ENCODE measurements at regions not wholly inside any gene's neighbourhood (a gene's known extent, or its start where the extent isn't known, plus 50 kb on each side); places are given as distances from the start of the nearest gene placed in this dataset.

DNA sequence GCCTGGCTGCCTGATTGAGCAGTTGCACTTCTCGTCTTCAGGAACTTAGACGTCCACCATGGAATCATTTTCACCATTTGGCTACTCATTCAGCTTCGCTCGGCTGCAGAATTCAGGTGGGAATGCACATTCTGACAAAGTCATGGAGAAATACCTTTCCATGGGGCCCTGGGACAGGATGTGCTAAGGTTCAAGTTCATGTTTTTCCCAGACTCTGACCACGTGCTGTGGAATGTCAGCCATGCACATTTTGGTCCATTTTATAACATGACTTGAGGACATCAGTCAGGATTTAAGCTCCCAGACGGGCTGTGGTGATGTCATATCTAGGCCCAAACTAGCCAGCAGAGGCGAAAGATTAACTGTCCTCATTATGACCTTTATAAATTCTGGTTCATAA, 205.3 kb downstream of the TBXT start:
- WGBS, 2 experiments = 90 to 93% methylated on average over 7 of the region's 7 CpGs
- Histone ChIP-seq H3K4me1 (ENCODE audit: control insufficient read depth, insufficient read depth, low read length) (no peaks in the 10 kb centered on the region), H3K27ac (ENCODE audit: insufficient read depth, low read depth, low read length, poor library complexity, severe bottlenecking) (no peak overlapping the region), H3K4me3 (ENCODE audit: insufficient read depth, low read depth, low read length) (no peak overlapping the region), H3K27me3 (ENCODE audit: control insufficient read depth, insufficient read depth, low read length, poor library complexity, severe bottlenecking) (no peaks in the 10 kb centered on the region), H3K9me3 (ENCODE audit: control insufficient read depth, low read length) (no peaks in the 10 kb centered on the region), H3K36me3 (ENCODE audit: control insufficient read depth, insufficient read depth, low read length) (no peaks in the 10 kb centered on the region)

DNA sequence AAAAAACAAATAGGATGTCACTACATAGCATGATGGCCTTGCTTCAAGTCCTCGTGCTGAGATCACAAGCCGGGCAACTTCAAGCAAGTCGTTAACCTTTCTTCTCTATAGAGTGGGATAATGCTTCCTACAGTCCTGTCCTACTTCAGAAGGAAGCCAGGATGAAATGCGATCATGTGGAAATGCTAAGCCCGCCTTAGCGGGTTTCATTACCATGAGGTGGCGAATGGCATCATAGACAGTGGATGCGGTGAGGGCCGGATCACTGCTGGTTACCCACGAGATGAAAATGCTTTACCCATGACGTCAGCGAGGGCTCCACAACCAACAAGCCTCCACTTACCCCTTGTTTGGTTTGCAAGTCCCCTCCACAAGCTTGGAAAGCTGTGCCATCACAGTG, 206.4 kb downstream of the TBXT start:
- Histone ChIP-seq H3K27me3 (ENCODE audit: control insufficient read depth, insufficient read depth, low read length, poor library complexity, severe bottlenecking) (no peaks in the 10 kb centered on the region), H3K4me1 (ENCODE audit: control insufficient read depth, insufficient read depth, low read length) (no peaks in the 10 kb centered on the region), H3K27ac (ENCODE audit: insufficient read depth, low read depth, low read length, poor library complexity, severe bottlenecking) (no peak overlapping the region), H3K4me3 (ENCODE audit: insufficient read depth, low read depth, low read length) (no peak overlapping the region), H3K9me3 (ENCODE audit: control insufficient read depth, low read length) (no peaks in the 10 kb centered on the region), H3K36me3 (ENCODE audit: control insufficient read depth, insufficient read depth, low read length) (no peaks in the 10 kb centered on the region)
- 87% methylated on average over 12 of the region's 12 CpGs for WGBS, 2 experiments

DNA sequence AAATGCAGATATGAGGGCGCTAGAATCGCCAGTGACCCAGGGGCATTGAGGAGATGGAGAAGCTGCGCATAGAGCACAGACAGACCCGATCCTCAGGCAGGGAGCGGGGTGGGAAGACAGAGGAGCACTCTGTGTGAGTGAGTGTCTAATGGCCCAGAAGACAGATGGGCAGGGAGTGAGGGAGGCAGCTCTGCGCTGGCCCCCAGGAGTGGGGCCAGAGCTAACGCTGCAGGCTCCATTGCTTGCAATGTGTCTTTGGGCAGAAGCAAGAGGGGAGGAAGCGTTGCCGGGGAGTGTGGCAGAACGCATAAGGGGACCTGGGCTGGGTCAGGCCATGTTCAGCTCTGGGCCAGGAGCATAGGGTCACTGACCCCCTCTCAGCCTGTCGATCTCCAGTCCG, 207.0 kb downstream of the TBXT start:
- Histone ChIP-seq H3K9me3 (ENCODE audit: control insufficient read depth, low read length) (no peaks in the 10 kb centered on the region), H3K27ac (ENCODE audit: insufficient read depth, low read depth, low read length, poor library complexity, severe bottlenecking) (no peak overlapping the region), H3K27me3 (ENCODE audit: control insufficient read depth, insufficient read depth, low read length, poor library complexity, severe bottlenecking) (no peaks in the 10 kb centered on the region), H3K36me3 (ENCODE audit: control insufficient read depth, insufficient read depth, low read length) (no peaks in the 10 kb centered on the region), H3K4me3 (ENCODE audit: insufficient read depth, low read depth, low read length) (no peak overlapping the region), H3K4me1 (ENCODE audit: control insufficient read depth, insufficient read depth, low read length) (no peaks in the 10 kb centered on the region)
- 92 to 94% methylated on average over 12 of the region's 12 CpGs for WGBS, 2 experiments

DNA sequence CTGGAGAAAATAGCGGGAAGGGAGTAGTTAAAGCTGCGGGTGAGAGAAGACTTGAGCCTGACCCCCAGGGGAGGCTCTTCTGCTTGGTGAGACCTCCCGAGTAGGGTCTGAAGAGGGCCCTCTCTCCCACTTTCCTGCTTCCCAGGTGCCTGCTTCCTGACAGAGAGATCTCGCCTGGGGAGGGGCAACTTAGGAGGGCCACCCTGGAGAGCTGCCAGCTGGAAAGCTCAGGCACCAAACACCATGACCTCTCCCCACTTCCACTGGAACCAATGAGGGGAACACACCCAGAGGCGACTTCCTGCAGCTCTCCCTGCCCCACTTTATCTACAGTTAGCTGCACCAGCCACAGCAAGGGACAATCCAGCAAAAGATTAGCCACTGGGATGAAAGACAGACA, 208.0 kb downstream of the TBXT start:
- Histone ChIP-seq H3K4me3 (ENCODE audit: insufficient read depth, low read depth, low read length) (no peak overlapping the region), H3K27me3 (ENCODE audit: control insufficient read depth, insufficient read depth, low read length, poor library complexity, severe bottlenecking) (no peaks in the 10 kb centered on the region), H3K27ac (ENCODE audit: insufficient read depth, low read depth, low read length, poor library complexity, severe bottlenecking) (no peak overlapping the region), H3K9me3 (ENCODE audit: control insufficient read depth, low read length) (no peaks in the 10 kb centered on the region), H3K4me1 (ENCODE audit: control insufficient read depth, insufficient read depth, low read length) (no peaks in the 10 kb centered on the region), H3K36me3 (ENCODE audit: control insufficient read depth, insufficient read depth, low read length) (no peaks in the 10 kb centered on the region)
- WGBS, 2 experiments = 87 to 91% methylated on average over 5 of the region's 5 CpGs

DNA sequence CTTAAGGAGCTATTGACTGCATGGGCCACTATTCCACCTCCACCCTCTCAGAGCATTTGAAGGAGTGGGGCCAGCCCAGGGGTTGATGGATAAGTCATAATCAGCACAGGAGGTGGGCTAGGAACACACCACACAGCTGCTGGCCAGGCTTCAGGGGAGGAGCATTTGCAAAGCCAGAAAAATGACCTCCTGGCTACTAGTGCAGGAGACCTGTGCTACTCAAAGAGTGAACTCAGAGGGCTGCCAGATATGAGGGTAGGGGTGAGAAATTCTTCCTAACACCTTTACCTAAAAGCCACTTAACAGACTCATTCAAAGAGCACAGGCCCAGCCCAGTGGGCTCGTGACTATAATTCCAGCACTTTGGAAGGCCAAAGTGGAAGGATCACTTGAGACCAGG, 210.8 kb downstream of the TBXT start:
- Histone ChIP-seq H3K27ac (ENCODE audit: insufficient read depth, low read depth, low read length, poor library complexity, severe bottlenecking) (no peak overlapping the region), H3K27me3 (ENCODE audit: control insufficient read depth, insufficient read depth, low read length, poor library complexity, severe bottlenecking) (no peaks in the 10 kb centered on the region), H3K4me3 (ENCODE audit: insufficient read depth, low read depth, low read length) (no peak overlapping the region), H3K4me1 (ENCODE audit: control insufficient read depth, insufficient read depth, low read length) (no peaks in the 10 kb centered on the region), H3K9me3 (ENCODE audit: control insufficient read depth, low read length) (no peaks in the 10 kb centered on the region), H3K36me3 (ENCODE audit: control insufficient read depth, insufficient read depth, low read length) (no peaks in the 10 kb centered on the region)
- WGBS, 2 experiments = 85 to 91% methylated on average over 1 of the region's 1 CpG

DNA sequence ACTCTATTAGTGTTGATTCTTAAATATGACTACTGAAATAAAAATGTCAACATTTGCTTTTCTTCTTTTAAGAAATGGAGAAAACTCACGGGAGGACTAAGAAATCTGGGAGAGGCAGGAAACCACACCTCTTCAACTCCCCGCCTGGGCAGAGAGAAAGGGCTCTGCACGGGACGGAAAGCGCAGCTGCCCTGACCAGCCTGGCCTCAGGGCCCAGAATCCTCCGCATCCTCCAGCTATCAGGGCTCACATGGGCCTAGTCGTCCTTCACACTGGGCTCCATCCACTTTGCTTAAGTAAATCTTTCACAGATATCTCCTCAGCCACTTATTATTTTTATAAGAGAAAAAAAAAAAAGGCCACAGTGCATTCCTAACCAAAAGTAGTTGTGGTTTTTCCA, 215.1 kb downstream of the TBXT start:
- no peak overlapping the region for H3K4me3 ChIP-seq (ENCODE audit: insufficient read depth, low read depth, low read length)
- H3K4me1 ChIP-seq (ENCODE audit: control insufficient read depth, insufficient read depth, low read length) = no peaks in the 10 kb centered on the region
- H3K27me3 ChIP-seq (ENCODE audit: control insufficient read depth, insufficient read depth, low read length, poor library complexity, severe bottlenecking) = no peaks in the 10 kb centered on the region
- WGBS, 2 experiments = 68 to 82% methylated on average over 7 of the region's 7 CpGs
- H3K9me3 ChIP-seq (ENCODE audit: control insufficient read depth, low read length) = no peaks in the 10 kb centered on the region
- no peaks in the 10 kb centered on the region for H3K36me3 ChIP-seq (ENCODE audit: control insufficient read depth, insufficient read depth, low read length)
- H3K27ac ChIP-seq (ENCODE audit: insufficient read depth, low read depth, low read length, poor library complexity, severe bottlenecking) = no peak overlapping the region

DNA sequence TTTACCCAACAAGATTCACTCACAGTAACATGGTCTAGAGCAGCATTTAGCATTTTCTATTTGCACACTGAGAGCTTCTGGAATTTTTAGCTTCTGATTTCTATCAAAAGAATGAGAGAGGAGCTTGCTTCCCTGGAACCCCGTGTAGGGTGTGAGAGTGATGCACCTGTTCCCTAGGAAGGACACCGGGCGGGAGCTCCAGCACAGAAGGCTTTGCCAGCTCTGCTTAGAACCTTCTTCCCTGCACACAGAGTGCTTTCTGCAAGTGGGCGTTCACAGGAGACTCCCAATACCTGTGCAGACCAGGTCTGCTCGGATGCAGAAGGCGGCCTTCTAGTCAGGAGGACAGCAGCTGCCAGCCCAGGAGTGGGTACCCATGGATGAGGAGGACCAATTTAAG, 217.3 kb downstream of the TBXT start:
- Histone ChIP-seq H3K27me3 (ENCODE audit: control insufficient read depth, insufficient read depth, low read length, poor library complexity, severe bottlenecking) (no peaks in the 10 kb centered on the region), H3K36me3 (ENCODE audit: control insufficient read depth, insufficient read depth, low read length) (no peaks in the 10 kb centered on the region), H3K9me3 (ENCODE audit: control insufficient read depth, low read length) (no peaks in the 10 kb centered on the region), H3K27ac (ENCODE audit: insufficient read depth, low read depth, low read length, poor library complexity, severe bottlenecking) (no peak overlapping the region), H3K4me3 (ENCODE audit: insufficient read depth, low read depth, low read length) (no peak overlapping the region), H3K4me1 (ENCODE audit: control insufficient read depth, insufficient read depth, low read length) (no peaks in the 10 kb centered on the region)
- 91 to 92% methylated on average over 6 of the region's 6 CpGs for WGBS, 2 experiments

DNA sequence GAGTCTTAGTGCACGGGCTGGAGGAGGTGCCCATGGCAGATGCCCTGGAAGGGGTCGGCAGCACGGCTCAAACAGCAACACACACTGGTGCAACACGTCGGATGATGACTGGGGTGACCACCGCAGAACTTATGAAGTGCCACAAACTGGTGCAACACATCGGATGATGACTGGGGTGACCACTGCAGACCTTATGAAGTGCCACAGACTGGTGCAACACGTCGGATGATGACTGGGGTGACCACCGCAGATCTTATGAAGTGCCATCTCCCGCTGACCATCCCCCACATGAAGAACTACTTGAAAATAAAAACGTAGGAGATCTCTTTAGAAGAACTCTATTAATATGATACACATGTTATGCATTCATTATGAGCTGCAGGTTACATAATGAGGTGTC, 218.3 kb downstream of the TBXT start:
- Histone ChIP-seq H3K4me1 (ENCODE audit: control insufficient read depth, insufficient read depth, low read length) (no peaks in the 10 kb centered on the region), H3K27me3 (ENCODE audit: control insufficient read depth, insufficient read depth, low read length, poor library complexity, severe bottlenecking) (no peaks in the 10 kb centered on the region), H3K27ac (ENCODE audit: insufficient read depth, low read depth, low read length, poor library complexity, severe bottlenecking) (no peak overlapping the region), H3K36me3 (ENCODE audit: control insufficient read depth, insufficient read depth, low read length) (no peaks in the 10 kb centered on the region), H3K9me3 (ENCODE audit: control insufficient read depth, low read length) (no peaks in the 10 kb centered on the region), H3K4me3 (ENCODE audit: insufficient read depth, low read depth, low read length) (no peak overlapping the region)
- WGBS, 2 experiments = 95 to 96% methylated on average over 11 to 12 of the region's 12 CpGs

DNA sequence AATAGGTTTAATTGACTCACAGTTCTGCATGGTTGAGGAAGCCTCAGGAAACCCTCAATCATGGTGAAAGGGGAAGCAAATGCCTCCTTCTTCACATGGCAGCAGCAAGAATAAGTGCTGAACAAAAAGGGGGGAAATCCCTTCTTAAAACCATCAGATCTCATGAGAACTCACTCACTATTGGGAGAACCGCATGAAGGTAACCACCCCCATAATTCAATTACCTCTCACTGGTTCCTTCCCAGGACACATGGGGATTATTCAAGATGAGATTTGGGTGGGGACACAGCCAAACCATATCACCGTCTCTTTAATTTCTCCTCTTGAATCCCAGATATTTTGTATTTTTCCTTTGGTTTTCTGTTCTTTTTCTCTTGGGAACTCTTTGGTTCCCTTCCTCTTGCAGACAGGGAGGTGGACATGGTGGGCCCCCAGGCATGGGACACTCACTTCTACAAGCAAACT, 223.6 kb downstream of the TBXT start:
- no peak overlapping the region for H3K4me3 ChIP-seq (ENCODE audit: insufficient read depth, low read depth, low read length)
- no peaks in the 10 kb centered on the region for H3K4me1 ChIP-seq (ENCODE audit: control insufficient read depth, insufficient read depth, low read length)
- no peaks in the 10 kb centered on the region for H3K27me3 ChIP-seq (ENCODE audit: control insufficient read depth, insufficient read depth, low read length, poor library complexity, severe bottlenecking)
- H3K36me3 ChIP-seq (ENCODE audit: control insufficient read depth, insufficient read depth, low read length) = no peaks in the 10 kb centered on the region
- no peaks in the 10 kb centered on the region for H3K9me3 ChIP-seq (ENCODE audit: control insufficient read depth, low read length)
- 92 to 98% methylated on average over 2 of the region's 2 CpGs for WGBS, 2 experiments
- H3K27ac ChIP-seq (ENCODE audit: insufficient read depth, low read depth, low read length, poor library complexity, severe bottlenecking) = no peak overlapping the region

DNA sequence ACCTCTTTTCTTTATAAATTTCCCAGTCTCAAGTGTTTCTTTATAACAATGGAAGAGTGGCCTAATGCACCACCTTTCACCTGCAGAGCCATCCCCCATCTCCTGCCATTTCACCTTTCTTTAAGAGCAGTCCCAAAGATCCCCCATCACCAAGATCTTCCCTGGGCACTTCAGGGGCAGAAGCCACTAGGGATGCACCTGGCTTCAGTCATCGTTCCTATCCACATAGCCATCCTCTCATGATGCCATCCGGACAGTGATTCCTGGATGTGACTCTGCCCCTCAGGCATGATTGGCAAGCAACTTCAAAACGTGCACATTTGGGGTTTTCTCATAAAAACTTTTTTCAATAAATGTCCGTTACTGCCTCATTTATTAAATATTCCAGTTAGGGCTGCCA, 225.9 kb downstream of the TBXT start:
- no peak overlapping the region for H3K27ac ChIP-seq (ENCODE audit: insufficient read depth, low read depth, low read length, poor library complexity, severe bottlenecking)
- no peaks in the 10 kb centered on the region for H3K9me3 ChIP-seq (ENCODE audit: control insufficient read depth, low read length)
- H3K27me3 ChIP-seq (ENCODE audit: control insufficient read depth, insufficient read depth, low read length, poor library complexity, severe bottlenecking) = no peaks in the 10 kb centered on the region
- WGBS, 2 experiments = 85 to 90% methylated on average over 4 of the region's 4 CpGs
- no peak overlapping the region for H3K4me3 ChIP-seq (ENCODE audit: insufficient read depth, low read depth, low read length)
- no peaks in the 10 kb centered on the region for H3K4me1 ChIP-seq (ENCODE audit: control insufficient read depth, insufficient read depth, low read length)
- H3K36me3 ChIP-seq (ENCODE audit: control insufficient read depth, insufficient read depth, low read length) = no peaks in the 10 kb centered on the region

DNA sequence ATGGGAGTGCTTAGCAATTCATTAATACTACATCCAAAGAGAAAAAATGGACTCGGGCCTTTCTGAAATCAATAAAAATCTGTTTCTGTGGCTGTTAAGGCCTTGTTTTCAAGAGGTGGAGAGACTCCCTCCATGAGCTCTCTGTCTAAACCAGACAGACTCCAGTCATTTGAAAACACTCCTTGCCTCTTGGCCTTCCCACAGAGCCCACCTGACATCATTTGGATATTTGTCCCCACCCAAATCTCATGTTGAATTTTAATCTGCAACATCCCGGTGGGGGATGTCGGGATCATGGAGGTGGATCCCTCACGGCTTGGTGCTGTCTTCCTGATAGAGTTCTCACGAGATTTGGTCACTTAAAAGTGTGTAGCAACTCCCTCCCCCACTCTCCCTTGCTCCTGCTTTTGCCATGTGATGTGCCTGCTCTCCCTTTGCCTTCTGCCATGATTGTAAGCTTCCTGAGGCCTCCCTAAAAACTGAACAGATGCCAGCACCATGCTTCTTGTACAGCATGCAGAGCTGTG, 226.3 kb downstream of the TBXT start:
- Histone ChIP-seq H3K9me3 (ENCODE audit: control insufficient read depth, low read length) (no peaks in the 10 kb centered on the region), H3K4me1 (ENCODE audit: control insufficient read depth, insufficient read depth, low read length) (no peaks in the 10 kb centered on the region), H3K36me3 (ENCODE audit: control insufficient read depth, insufficient read depth, low read length) (no peaks in the 10 kb centered on the region), H3K4me3 (ENCODE audit: insufficient read depth, low read depth, low read length) (no peak overlapping the region), H3K27me3 (ENCODE audit: control insufficient read depth, insufficient read depth, low read length, poor library complexity, severe bottlenecking) (no peaks in the 10 kb centered on the region), H3K27ac (ENCODE audit: insufficient read depth, low read depth, low read length, poor library complexity, severe bottlenecking) (no peak overlapping the region)
- 88 to 93% methylated on average over 4 to 5 of the region's 5 CpGs for WGBS, 2 experiments
